Neuronal stem cell (in vitro differentiated cells): ENCODE measurements at regions not wholly inside any gene's neighbourhood (a gene's known extent, or its start where the extent isn't known, plus 50 kb on each side); places are given as distances from the start of the nearest gene placed in this dataset.
"Not testable (repeated sequence)": the region's sequence is repeated elsewhere in the genome, so short reads cannot be mapped to it uniquely, and the experiment has no call there.

ENCODE experiments used
- DNase-seq: peaks from one replicate; pipeline ENCODE4 v3.0.0-alpha.2; 2013; ENCODE audit warnings: low spot score
- H2AFZ ChIP-seq: one replicate; pipeline ENCODE4 v1.6.1; 2013; ENCODE audit warnings: mild to moderate bottlenecking, low read length, inconsistent platforms
- H2AK5ac ChIP-seq: 2 replicates; pipeline ENCODE4 v1.6.1; 2013; ENCODE audit warnings: low read depth, mild to moderate bottlenecking, inconsistent platforms, low read length, moderate library complexity, mixed read lengths
- H2BK120ac ChIP-seq: 2 replicates; pipeline ENCODE4 v1.6.1; 2013; ENCODE audit warnings: low read depth, mild to moderate bottlenecking, inconsistent platforms, low read length, moderate library complexity, mixed read lengths
- H2BK12ac ChIP-seq: one replicate; pipeline ENCODE4 v1.6.1; 2013; ENCODE audit warnings: low read length, inconsistent platforms
- H2BK15ac ChIP-seq: 2 replicates; pipeline ENCODE4 v1.6.1; 2013; ENCODE audit warnings: mild to moderate bottlenecking, low read length, inconsistent platforms, mixed read lengths
- H2BK5ac ChIP-seq: one replicate; pipeline ENCODE4 v1.6.1; 2013; ENCODE audit warnings: inconsistent platforms, mild to moderate bottlenecking, low read length, moderate library complexity
- H3K14ac ChIP-seq: one replicate; pipeline ENCODE4 v1.6.1; 2013; ENCODE audit warnings: low read length, inconsistent platforms
- H3K18ac ChIP-seq: 2 replicates; pipeline ENCODE4 v1.6.1; 2013; ENCODE audit warnings: low read length, inconsistent platforms
- H3K23ac ChIP-seq: 2 replicates; pipeline ENCODE4 v1.6.1; 2013; ENCODE audit warnings: low read depth, mild to moderate bottlenecking, mixed read lengths, low read length, inconsistent platforms; ENCODE audit not compliant: poor library complexity
- H3K27ac ChIP-seq: replicated peaks from 3 replicates; pipeline ENCODE4 v1.5.1; 2013; ENCODE audit warnings: low read length, inconsistent platforms
- H3K27me3 ChIP-seq, 3 experiments: 2 replicates each; pipeline ENCODE4 v1.6.1; 2013; ENCODE audit warnings: low read length in 3 of 3, mild to moderate bottlenecking in 2 of 3, inconsistent platforms in 1 of 3, low read depth in 1 of 3, mixed read lengths in 1 of 3, moderate library complexity in 1 of 3; ENCODE audit not compliant: control insufficient read depth in 3 of 3, insufficient read depth in 3 of 3
- H3K36me3 ChIP-seq, 2 donors: replicated peaks in 1 of 2; 2 replicates each; pipeline ENCODE4 v1.6.1; 2013; ENCODE audit warnings: low read length in 2 of 2; ENCODE audit not compliant: control insufficient read depth in 2 of 2, insufficient read depth in 2 of 2
- H3K4ac ChIP-seq: 2 replicates; pipeline ENCODE4 v1.6.1; 2013; ENCODE audit warnings: inconsistent platforms, mild to moderate bottlenecking, low read length, moderate library complexity
- H3K4me1 ChIP-seq, 2 donors: 1 replicate in 1 of 2; 2 replicates in 1 of 2; pipeline ENCODE4 v1.6.1; 2013; ENCODE audit warnings: low read length in 2 of 2, low read depth in 1 of 2; ENCODE audit not compliant: control insufficient read depth in 2 of 2, insufficient read depth in 1 of 2
- H3K4me2 ChIP-seq: one replicate; pipeline ENCODE4 v1.6.1; 2013; ENCODE audit warnings: mild to moderate bottlenecking, low read length, inconsistent platforms; ENCODE audit not compliant: insufficient read depth, poor library complexity, severe bottlenecking
- H3K4me3 ChIP-seq, 2 donors: 2 replicates each; pipeline ENCODE4 v1.5.1; 2013; ENCODE audit warnings: low read length in 2 of 2, mild to moderate bottlenecking in 2 of 2, inconsistent platforms in 1 of 2, moderate library complexity in 1 of 2
- H3K79me1 ChIP-seq: one replicate; pipeline ENCODE4 v1.6.1; 2013; ENCODE audit warnings: low read depth, mild to moderate bottlenecking, inconsistent platforms, low read length, moderate library complexity
- H3K9ac ChIP-seq: one replicate; pipeline ENCODE4 v1.6.1; 2013; ENCODE audit warnings: mild to moderate bottlenecking, low read depth, low read length, inconsistent platforms; ENCODE audit not compliant: poor library complexity
- H3K9me3 ChIP-seq, 2 donors: replicated peaks in 1 of 2; 2 replicates each; pipeline versions ENCODE3 to v1.6.1; 2013; ENCODE audit warnings: low read length in 2 of 2, mild to moderate bottlenecking in 2 of 2, inconsistent platforms in 1 of 2, low read depth in 1 of 2, mixed read lengths in 1 of 2, moderate library complexity in 1 of 2; ENCODE audit not compliant: control insufficient read depth in 2 of 2, insufficient read depth in 1 of 2
- H4K8ac ChIP-seq: one replicate; pipeline ENCODE4 v1.6.1; 2013; ENCODE audit warnings: low read depth, mild to moderate bottlenecking, inconsistent platforms, low read length, moderate library complexity
- H4K91ac ChIP-seq: one replicate; pipeline ENCODE4 v1.6.1; 2013; ENCODE audit warnings: low read length, low read depth, mild to moderate bottlenecking, inconsistent platforms; ENCODE audit not compliant: poor library complexity
- WGBS, 2 donors: extraction: QIAGEN DNeasy Blood & Tissue Kit; methylation state at CpG; one replicate each; pipeline ENCODE4 v1.1.7; 2013; ENCODE audit warnings: missing lambda C conversion rate in 2 of 2, mixed read lengths in 1 of 2; ENCODE audit not compliant: insufficient read length in 2 of 2, insufficient replicate concordance in 1 of 2; ENCODE audit errors: extremely low coverage in 2 of 2; 5-methylcytosine and 5-hydroxymethylcytosine counted together

GRCh38 chr9:79500196-79500864, 71.4 kb upstream of the TLE4 start:
- H4K8ac ChIP-seq, H3K23ac ChIP-seq, H3K36me3 ChIP-seq, DNase-seq, H3K14ac ChIP-seq, H3K4me1 ChIP-seq, H2BK120ac ChIP-seq, H4K91ac ChIP-seq, H3K4me3 ChIP-seq, H3K4ac ChIP-seq, H3K18ac ChIP-seq, H3K27me3 ChIP-seq, H3K79me1 ChIP-seq, H2AK5ac ChIP-seq, H2AFZ ChIP-seq, H3K9ac ChIP-seq, H3K27ac ChIP-seq, H2BK12ac ChIP-seq, H2BK5ac ChIP-seq, H3K4me2 ChIP-seq, H3K9me3 ChIP-seq, H2BK15ac ChIP-seq: not testable (repeated sequence)
- no CpG with 5 or more reads among the region's 25 CpGs for WGBS, 2 donors

- Histone ChIP-seq H3K23ac (no peak overlapping the region), H3K27ac (no peak overlapping the region), H2AK5ac (no peak overlapping the region), H3K9me3 (no peaks in the 10 kb centered on the region), H3K4me1 (no peaks in the 10 kb centered on the region), H3K4me3 (no peak overlapping the region), H4K8ac (no peak overlapping the region), H3K14ac (no peak overlapping the region), H2BK120ac (no peak overlapping the region), H3K18ac (no peak overlapping the region), H3K27me3 (no peaks in the 10 kb centered on the region), H3K4ac (no peak overlapping the region), H3K9ac (no peak overlapping the region), H3K4me2 (no peak overlapping the region), H2BK15ac (no peak overlapping the region), H3K36me3 (no peaks in the 10 kb centered on the region), H4K91ac (no peak overlapping the region), H2BK12ac (no peak overlapping the region), H2AFZ (no peak overlapping the region), H2BK5ac (no peak overlapping the region), H3K79me1 (no peaks in the 10 kb centered on the region)
- no CpG with 5 or more reads among the region's 2 CpGs for WGBS, 2 donors
- no peak for DNase-seq
Observed at GRCh38 chr9:79501546-79501945, 70.2 kb upstream of the TLE4 start.

GRCh38 chr9:79507801-79508200, 64.0 kb upstream of the TLE4 start:
- H2AFZ ChIP-seq, result no peak overlapping the region
- no peak overlapping the region for H3K4ac ChIP-seq
- no peak overlapping the region for H3K18ac ChIP-seq
- H4K8ac ChIP-seq, result no peak overlapping the region
- no peak overlapping the region for H2BK15ac ChIP-seq
- H3K36me3 ChIP-seq, result no peaks in the 10 kb centered on the region
- no peak overlapping the region for H2BK120ac ChIP-seq
- WGBS, 2 donors, result no CpG with 5 or more reads among the region's 4 CpGs
- H4K91ac ChIP-seq, result no peak overlapping the region
- H3K9me3 ChIP-seq, result no peaks in the 10 kb centered on the region
- no peak overlapping the region for H2BK5ac ChIP-seq
- H3K23ac ChIP-seq, result no peak overlapping the region
- no peak overlapping the region for H3K4me3 ChIP-seq
- no peak overlapping the region for H2BK12ac ChIP-seq
- no peak overlapping the region for H2AK5ac ChIP-seq
- no peaks in the 10 kb centered on the region for H3K27me3 ChIP-seq
- no peak overlapping the region for H3K27ac ChIP-seq
- H3K9ac ChIP-seq, result no peak overlapping the region
- DNase-seq, result no peak
- H3K4me2 ChIP-seq, result no peak overlapping the region
- no peaks in the 10 kb centered on the region for H3K79me1 ChIP-seq
- no peak overlapping the region for H3K14ac ChIP-seq
- no peaks in the 10 kb centered on the region for H3K4me1 ChIP-seq

- Histone ChIP-seq H2BK120ac (no peak overlapping the region), H3K4ac (no peak overlapping the region), H4K8ac (no peak overlapping the region), H2AK5ac (no peak overlapping the region), H2BK15ac (no peak overlapping the region), H2BK5ac (no peak overlapping the region), H2AFZ (no peak overlapping the region), H2BK12ac (no peak overlapping the region), H3K14ac (no peak overlapping the region), H3K18ac (no peak overlapping the region), H3K23ac (no peak overlapping the region), H3K4me2 (no peak overlapping the region), H3K79me1 (no peaks in the 10 kb centered on the region), H3K4me3 (no peak overlapping the region), H4K91ac (no peak overlapping the region), H3K9me3 (no peaks in the 10 kb centered on the region), H3K27me3 (no peaks in the 10 kb centered on the region), H3K27ac (no peak overlapping the region), H3K9ac (no peak overlapping the region), H3K4me1 (no peaks in the 10 kb centered on the region), H3K36me3 (no peaks in the 10 kb centered on the region)
- WGBS, 2 donors, result no CpG with 5 or more reads among the region's 4 CpGs
- DNase-seq, result no peak
Observed at GRCh38 chr9:79512251-79512650, 59.5 kb upstream of the TLE4 start.
